GM19452 (cell line): ENCODE measurements at regions not wholly inside any gene's neighbourhood (a gene's known extent, or its start where the extent isn't known, plus 50 kb on each side); places are given as distances from the start of the nearest gene placed in this dataset.

ENCODE experiments used
- ATAC-seq: cut with Tn5 transposase; IDR thresholded peaks from one replicate; pipeline ENCODE4 v1.9.1; 2021; ENCODE audit not compliant: unreplicated experiment

DNA sequence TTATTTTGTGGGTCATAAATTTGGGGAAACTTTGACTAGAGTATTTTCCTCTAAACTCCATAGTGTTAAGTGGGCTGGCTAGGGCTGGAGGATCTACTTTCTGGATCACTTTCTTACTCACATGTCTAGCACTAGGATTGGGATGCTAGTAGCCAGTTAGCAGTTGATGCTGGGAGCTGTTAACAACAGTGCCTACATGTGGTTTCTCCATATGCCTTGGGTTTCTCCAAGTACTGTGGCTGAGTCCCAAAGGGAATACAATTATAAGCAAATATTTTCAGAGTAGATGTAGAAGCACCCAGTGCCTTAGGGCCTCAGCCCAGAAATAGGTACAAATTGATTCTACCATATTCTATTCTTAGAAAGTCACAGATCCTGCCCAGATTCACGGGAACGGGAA, 1614.9 kb downstream of the ARAP2 start:
- no peak for ATAC-seq

DNA sequence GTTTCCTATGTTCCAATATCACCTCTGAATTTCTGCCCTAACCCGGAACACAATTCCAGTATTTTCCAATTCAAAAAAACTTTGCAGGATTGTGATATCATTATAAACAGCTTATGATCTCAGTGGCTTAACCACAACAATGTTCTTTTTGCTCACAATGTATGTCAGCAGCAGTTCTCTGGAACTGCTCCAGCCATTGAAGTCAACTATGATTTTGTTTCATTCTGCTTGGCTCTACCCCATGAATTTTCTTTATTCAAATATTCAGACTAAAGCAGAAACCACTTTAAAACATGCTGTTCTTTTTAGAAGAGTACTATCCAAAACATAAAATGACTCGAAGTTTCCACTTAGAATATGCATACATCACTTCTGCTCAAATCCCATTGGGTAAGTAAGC, 1611.1 kb downstream of the ARAP2 start:
- no peak for ATAC-seq

- no peak for ATAC-seq
Measured at GRCh38 chr4:34636623-34637022, 1607.7 kb downstream of the ARAP2 start.

DNA sequence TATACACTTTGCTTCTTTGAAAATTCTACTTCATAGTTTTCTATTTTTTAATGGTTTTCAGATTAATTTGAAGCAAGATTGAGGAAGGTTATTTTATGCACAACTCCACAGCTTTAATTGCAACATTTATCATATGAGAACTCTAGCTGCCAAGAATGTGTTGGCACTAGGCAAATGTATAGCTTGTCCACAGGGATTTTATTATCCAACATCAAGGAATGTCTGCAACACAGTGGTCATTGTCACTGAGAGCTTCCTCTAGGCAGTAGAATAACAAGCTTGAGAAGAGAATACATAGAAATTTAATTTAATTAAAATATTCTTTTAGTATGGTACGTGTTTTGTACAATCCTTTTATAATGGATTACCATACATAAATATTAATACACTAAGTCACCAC, 1600.8 kb downstream of the ARAP2 start:
- no peak for ATAC-seq

GRCh38 chr4:34644579-34645115, 1599.7 kb downstream of the ARAP2 start:
- no peak for ATAC-seq

DNA sequence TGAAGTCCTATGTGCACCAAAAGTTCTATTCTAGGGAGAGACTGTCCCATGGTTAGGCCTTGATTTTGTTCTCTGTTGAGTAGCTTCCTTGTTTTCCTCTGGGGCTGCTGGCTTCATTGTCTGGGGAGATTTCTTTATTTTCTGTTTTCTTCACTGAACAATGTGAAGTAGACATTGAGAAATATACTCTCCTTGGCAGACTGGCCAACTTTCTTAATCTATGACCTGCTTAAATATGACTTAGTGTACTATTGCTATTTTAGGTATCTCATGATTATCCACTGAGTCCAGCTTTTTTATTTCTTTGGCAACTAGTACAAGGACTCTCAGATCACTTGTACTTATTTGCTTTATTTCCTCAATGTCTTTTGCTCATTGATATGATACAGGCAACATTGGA, 1594.6 kb downstream of the ARAP2 start:
- no peak for ATAC-seq

GRCh38 chr4:34664051-34664450, 1580.3 kb downstream of the ARAP2 start:
- ATAC-seq: no peak

DNA sequence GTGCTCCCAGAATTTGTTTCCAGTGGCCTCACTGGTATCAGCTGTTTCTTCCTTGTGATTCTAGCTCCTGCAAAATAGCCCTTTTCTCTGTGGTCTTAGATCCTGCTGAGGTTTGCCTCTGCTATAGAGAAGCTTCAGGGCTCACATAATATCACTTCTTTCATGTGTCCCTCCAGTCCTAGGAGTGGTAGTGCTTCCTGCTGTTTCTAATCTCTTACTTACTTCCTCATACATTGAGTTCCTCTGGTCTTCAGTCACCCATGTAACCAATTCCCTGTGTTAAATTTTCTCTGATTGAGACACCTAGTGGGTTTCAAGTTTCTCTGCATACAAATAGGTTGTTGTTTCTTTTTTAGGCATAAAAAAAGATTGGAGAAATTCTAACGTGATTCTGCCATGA, 1567.9 kb downstream of the ARAP2 start:
- no peak for ATAC-seq

GRCh38 chr4:34678431-34678830, 1565.9 kb downstream of the ARAP2 start:
- ATAC-seq: no peak

GRCh38 chr4:34679228-34679627, 1565.1 kb downstream of the ARAP2 start:
- ATAC-seq: no peak

DNA sequence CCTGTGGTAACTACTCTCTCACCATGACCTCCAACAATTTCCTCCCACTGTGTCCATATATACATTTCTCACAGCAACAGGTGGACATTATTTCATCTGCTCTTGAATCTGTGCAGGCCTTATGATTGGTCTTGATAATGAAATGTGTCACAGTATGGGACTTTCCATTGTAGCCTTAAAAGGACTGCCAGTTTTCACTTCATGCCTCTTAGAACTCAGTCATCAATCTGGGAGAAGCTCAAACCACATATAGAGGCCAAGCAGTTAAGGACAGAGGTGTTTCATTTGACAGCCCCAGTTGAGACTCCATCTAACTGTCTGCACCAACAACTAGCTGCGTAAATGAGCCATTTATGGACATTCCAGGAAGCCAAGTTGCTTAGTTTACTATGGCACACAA, 1534.8 kb downstream of the ARAP2 start:
- ATAC-seq: no peak

DNA sequence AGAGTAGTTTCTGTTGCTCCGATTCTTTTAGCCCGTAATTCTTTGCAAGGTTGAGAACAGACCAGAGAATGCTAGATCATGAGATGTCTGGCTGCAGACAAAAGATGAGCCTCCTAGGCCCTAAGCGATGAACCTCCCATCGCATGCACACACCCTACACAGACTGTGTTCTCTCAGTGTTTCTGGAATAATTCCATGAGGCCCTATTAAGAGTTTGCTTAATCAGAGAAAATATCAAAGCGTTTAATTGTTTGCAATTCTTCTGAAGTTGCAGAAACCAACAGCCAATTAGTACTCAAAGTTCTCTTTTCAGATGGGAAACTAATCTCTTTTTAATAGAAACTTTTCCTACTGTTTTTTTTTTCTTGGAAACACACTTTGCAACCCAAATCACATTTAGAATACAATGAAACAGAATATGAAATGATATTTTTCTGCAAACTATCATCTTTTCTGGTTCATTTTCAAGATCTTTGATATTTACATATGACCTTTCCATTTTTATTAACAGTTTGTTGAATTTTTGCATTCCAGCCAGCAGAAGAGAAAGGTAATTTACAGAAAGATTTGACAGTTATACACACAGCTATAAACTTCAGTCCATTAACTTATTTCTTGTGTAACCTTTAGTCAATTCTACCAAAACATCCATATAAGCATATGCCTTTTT, 1525.6 kb downstream of the ARAP2 start:
- no peak for ATAC-seq

DNA sequence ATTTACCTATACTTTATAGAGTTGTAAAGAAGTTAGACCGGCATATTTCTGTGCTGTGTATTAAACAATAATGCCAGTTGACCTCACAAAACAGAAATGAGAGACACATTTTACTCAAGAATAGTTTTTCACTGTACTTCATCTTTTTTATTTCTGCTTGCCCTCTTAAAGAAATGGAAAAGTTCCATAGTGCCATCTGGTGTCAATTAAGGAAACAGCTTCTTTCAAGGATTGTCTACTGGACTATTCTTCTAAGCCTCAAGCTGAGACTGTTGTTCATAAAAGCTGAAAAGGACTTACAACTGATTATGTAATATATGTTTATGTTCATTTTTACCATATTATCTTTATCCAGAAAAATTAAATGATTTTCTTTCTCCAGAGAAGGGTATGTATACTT, 1523.7 kb downstream of the ARAP2 start:
- ATAC-seq: no peak

DNA sequence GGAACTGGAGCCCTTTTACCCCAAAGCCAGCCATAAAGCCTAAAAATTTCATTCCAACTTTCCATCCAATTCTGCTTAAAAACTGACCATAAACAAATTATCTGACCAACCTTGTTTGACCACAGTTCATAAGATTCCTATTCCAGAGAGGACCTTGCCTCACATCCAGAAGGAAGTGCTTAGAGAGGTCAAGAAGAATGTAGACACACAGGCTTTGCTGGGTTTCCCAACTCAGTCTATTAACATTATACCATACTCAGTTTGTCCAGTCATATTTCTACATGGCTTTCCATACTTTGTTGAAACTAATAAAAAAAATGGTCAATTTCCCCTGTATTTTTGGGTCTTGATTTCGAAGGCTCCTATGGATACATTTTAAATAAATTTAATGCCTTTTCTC, 1522.5 kb downstream of the ARAP2 start:
- ATAC-seq: no peak

- no peak for ATAC-seq
Measured at GRCh38 chr4:34723605-34724004, 1520.7 kb downstream of the ARAP2 start.

DNA sequence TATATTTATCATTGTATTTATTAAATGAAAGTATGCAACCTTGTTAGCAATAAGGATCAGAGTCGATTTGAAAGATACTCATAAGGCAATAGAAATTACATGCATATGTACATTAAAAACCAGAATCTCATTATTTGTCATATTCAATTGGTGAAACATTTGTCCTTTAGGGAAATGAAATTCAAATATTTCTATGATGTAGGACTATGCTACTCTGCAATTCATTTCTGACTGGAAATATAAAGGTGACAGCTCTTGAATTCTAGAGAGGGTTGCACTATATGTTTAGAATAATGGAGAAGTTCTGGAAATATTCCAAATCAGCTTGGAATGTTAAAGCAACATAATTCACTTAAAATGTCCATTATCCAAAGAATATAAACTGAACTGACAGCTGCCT, 1519.8 kb downstream of the ARAP2 start:
- ATAC-seq: no peak

GRCh38 chr4:34731070-34731469, 1513.2 kb downstream of the ARAP2 start:
- ATAC-seq: no peak

DNA sequence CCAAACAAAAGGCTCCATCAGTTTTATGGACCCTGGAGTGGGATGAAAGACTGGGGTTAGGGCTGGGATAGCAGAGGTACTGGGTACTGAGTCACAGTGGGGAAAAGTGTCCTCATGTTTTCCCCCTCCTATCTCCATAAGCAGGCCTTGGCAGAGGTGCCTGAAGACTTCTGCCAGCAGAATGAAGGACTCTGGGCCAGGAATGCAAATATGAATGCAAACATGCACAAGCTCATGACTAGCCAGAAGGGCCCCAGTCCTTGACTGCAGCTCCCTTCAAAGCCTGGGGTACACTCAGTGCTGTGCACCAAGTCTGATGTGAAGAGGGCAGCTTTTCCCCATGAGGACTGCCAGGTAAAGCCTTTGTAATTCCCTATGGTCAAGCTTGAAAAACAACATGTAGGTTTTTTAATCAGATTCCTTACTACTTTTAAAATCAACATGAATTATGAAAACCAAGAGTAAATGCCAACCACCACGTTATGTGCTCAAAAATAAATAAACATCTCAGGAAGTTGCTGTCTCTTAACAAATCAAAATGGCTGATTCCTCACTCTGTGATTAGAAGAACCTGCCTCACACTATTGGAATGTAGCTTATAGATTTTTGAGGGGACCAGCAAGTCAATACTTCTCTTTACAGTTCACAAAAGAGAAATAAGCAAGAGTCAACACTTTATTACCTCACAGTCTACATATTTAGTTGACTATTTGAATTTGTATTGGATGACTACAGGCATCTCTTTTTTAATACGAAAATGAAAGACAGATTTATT, 1512.0 kb downstream of the ARAP2 start:
- no peak for ATAC-seq

DNA sequence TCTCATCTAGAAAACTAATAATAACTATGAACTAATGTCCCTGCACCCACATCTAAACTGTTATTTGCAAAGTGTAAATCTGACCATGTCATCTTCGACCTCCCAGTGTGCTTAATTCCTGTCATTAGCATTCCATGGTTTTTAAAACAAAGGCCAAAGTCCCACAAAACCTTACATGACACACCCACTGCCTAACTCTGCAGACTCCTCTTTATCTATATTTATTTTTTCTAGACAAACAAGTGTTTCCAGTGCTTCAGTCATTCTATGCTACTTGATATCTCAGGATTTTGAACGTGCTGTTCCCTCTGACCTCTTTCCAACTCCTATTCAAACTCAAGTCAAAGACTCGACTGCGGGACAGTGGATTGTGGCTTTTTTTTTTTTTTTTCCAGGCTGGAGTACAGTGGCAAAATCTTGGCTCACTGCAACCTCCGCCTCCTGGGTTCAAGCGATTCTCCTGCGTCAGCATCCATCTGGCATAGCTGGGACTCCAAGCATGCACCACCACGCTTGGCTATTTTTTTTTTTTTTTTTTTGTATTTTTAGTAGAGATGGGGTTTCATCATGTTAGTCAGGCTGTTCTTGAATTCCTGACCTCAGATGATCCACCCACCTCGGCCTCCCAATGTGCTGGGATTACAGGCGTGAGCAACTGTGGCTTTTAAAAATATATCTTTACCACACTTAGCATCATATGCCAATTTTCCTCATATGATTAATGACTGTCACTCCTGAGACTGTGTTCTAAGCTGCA, 1511.0 kb downstream of the ARAP2 start:
- no peak for ATAC-seq

GRCh38 chr4:34766935-34767334, 1477.4 kb downstream of the ARAP2 start:
- ATAC-seq: no peak

DNA sequence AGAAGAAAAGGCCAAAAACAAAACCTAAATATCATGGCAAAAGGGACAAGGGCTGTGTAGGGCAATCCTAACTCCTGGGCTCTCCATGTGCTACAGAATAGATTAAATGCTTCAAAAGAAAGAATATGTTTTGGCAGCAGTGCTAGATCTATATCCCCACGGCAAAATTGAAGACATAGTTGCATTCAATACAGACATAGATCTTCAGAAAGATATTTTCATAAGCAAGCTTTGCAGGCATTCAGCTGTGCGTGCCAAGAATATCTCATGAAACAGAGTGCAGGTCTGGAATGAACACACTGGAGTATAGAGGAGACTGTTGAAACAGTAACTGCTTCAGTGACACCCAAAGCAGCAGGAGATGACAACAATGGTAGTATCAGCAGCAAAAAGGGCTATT, 1476.9 kb downstream of the ARAP2 start:
- ATAC-seq: no peak

DNA sequence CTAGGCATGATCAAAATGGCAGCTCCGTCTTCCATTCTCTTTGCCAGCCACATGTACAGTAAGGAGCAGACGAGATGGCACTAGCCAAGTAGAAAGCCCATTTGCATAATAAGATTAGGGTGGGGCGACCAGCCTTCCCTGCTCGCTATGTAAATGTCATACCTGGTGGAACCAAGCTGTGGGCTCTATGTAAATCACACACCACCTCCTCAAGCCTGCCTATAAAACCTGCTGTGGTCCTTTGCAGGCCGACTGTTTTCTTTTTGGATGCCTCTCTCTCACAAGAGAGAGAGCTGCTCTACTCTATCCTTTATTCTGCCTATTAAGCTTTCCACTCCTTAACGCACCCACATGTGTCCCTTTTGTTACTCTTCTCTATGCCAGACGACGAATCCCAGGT, 1472.7 kb downstream of the ARAP2 start:
- no peak for ATAC-seq
